ENCODE measurements at regions not wholly inside any gene's neighbourhood (a gene's known extent, or its start where the extent isn't known, plus 50 kb on each side); places are given as distances from the start of the nearest gene placed in this dataset.

- no peaks in the 10 kb centered on the region for H3K27me3 ChIP-seq (ENCODE audit: control insufficient read depth, insufficient read depth, low read length)
- no peak overlapping the region for H3K4me3 Mint-ChIP-seq
- no peaks in the 10 kb centered on the region for H3K4me1 Mint-ChIP-seq
- no peak overlapping the region for H3K4me3 ChIP-seq (ENCODE audit: low read depth, low read length)
- H3K27me3 Mint-ChIP-seq: no peaks in the 10 kb centered on the region
- no peak overlapping the region for H3K27ac ChIP-seq (ENCODE audit: insufficient read depth, low read length, poor library complexity, severe bottlenecking)
- ATAC-seq (ENCODE audit: low read depth in 2 of 2) (no peak), DNase-seq (no peak)
- H3K27ac Mint-ChIP-seq: no peak overlapping the region
- H3K4me1 ChIP-seq (ENCODE audit: control insufficient read depth, insufficient read depth, low read length, poor library complexity, severe bottlenecking): no peaks in the 10 kb centered on the region
- H3K9me3 Mint-ChIP-seq: peaks cover 4 to 22% (median 10%) of the 10 kb centered on the region in 7 donors
- H3K36me3 Mint-ChIP-seq: no peaks in the 10 kb centered on the region
- H3K36me3 ChIP-seq (ENCODE audit: control insufficient read depth, insufficient read depth, low read length): no peaks in the 10 kb centered on the region
- peaks cover 4 to 19% of the 10 kb centered on the region in 2 experiments for H3K9me3 ChIP-seq (ENCODE audit: control insufficient read depth in 2 of 2, low read length in 2 of 2)
Measured at GRCh38 chr18:78125206-78125896, 854.3 kb upstream of the SALL3 start.

- ATAC-seq (ENCODE audit: low read depth in 2 of 2) (no peak), DNase-seq (no peak)
- Histone ChIP-seq H3K36me3 (ENCODE audit: control insufficient read depth, insufficient read depth, low read length) (no peaks in the 10 kb centered on the region), H3K4me3 (ENCODE audit: low read depth, low read length) (no peak overlapping the region), H3K9me3 (ENCODE audit: control insufficient read depth in 2 of 2, low read length in 2 of 2) (peaks cover 4 to 19% of the 10 kb centered on the region in 2 experiments), H3K27me3 (ENCODE audit: control insufficient read depth, insufficient read depth, low read length) (no peaks in the 10 kb centered on the region), H3K4me1 (ENCODE audit: control insufficient read depth, insufficient read depth, low read length, poor library complexity, severe bottlenecking) (no peaks in the 10 kb centered on the region), H3K27ac (ENCODE audit: insufficient read depth, low read length, poor library complexity, severe bottlenecking) (no peak overlapping the region)
- Mint-ChIP-seq H3K36me3 (no peaks in the 10 kb centered on the region), H3K27ac (peak overlapping the region in 1 of 3 donors; percentile 29), H3K4me1 (no peaks in the 10 kb centered on the region), H3K27me3 (no peaks in the 10 kb centered on the region), H3K9me3 (peaks cover 4 to 20% (median 10%) of the 10 kb centered on the region in 7 donors), H3K4me3 (no peak overlapping the region)
Measured at GRCh38 chr18:78126106-78126505, 853.5 kb upstream of the SALL3 start.

- no peaks in the 10 kb centered on the region for H3K36me3 ChIP-seq (ENCODE audit: control insufficient read depth, insufficient read depth, low read length)
- H3K4me3 ChIP-seq (ENCODE audit: low read depth, low read length): no peak overlapping the region
- peaks cover 4 to 19% of the 10 kb centered on the region in 2 experiments for H3K9me3 ChIP-seq (ENCODE audit: control insufficient read depth in 2 of 2, low read length in 2 of 2)
- no peak overlapping the region for H3K4me3 Mint-ChIP-seq
- ATAC-seq (ENCODE audit: low read depth in 2 of 2): no peak
- no peaks in the 10 kb centered on the region for H3K4me1 ChIP-seq (ENCODE audit: control insufficient read depth, insufficient read depth, low read length, poor library complexity, severe bottlenecking)
- peaks cover 2 to 19% (median 10%) of the 10 kb centered on the region in 7 donors for H3K9me3 Mint-ChIP-seq
- H3K27me3 ChIP-seq (ENCODE audit: control insufficient read depth, insufficient read depth, low read length): no peaks in the 10 kb centered on the region
- DNase-seq: no peak
- H3K27me3 Mint-ChIP-seq: no peaks in the 10 kb centered on the region
- H3K4me1 Mint-ChIP-seq: no peaks in the 10 kb centered on the region
- no peaks in the 10 kb centered on the region for H3K36me3 Mint-ChIP-seq
- no peak overlapping the region for H3K27ac Mint-ChIP-seq
- no peak overlapping the region for H3K27ac ChIP-seq (ENCODE audit: insufficient read depth, low read length, poor library complexity, severe bottlenecking)
Measured at GRCh38 chr18:78126536-78126935, 853.1 kb upstream of the SALL3 start.

- no peaks in the 10 kb centered on the region for H3K36me3 Mint-ChIP-seq
- Histone ChIP-seq H3K36me3 (ENCODE audit: control insufficient read depth, insufficient read depth, low read length) (no peaks in the 10 kb centered on the region), H3K27me3 (ENCODE audit: control insufficient read depth, insufficient read depth, low read length) (no peaks in the 10 kb centered on the region), H3K9me3 (ENCODE audit: control insufficient read depth in 2 of 2, low read length in 2 of 2) (peaks cover 4 to 19% of the 10 kb centered on the region in 2 experiments), H3K4me1 (ENCODE audit: control insufficient read depth, insufficient read depth, low read length, poor library complexity, severe bottlenecking) (no peaks in the 10 kb centered on the region), H3K4me3 (ENCODE audit: low read depth, low read length) (no peak overlapping the region), H3K27ac (ENCODE audit: insufficient read depth, low read length, poor library complexity, severe bottlenecking) (no peak overlapping the region)
- DNase-seq: no peak
- no peaks in the 10 kb centered on the region for H3K27me3 Mint-ChIP-seq
- no peak overlapping the region for H3K4me3 Mint-ChIP-seq
- no peaks in the 10 kb centered on the region for H3K4me1 Mint-ChIP-seq
- ATAC-seq (ENCODE audit: low read depth in 2 of 2): no peak
- H3K9me3 Mint-ChIP-seq: peaks cover 0 to 17% (median 10%) of the 10 kb centered on the region in 7 donors
- no peak overlapping the region for H3K27ac Mint-ChIP-seq
Measured at GRCh38 chr18:78127041-78127440, 852.6 kb upstream of the SALL3 start.

GRCh38 chr18:78128004-78128403 lies 851.6 kb upstream of the SALL3 start:
- Histone ChIP-seq H3K36me3 (ENCODE audit: control insufficient read depth, insufficient read depth, low read length) (no peaks in the 10 kb centered on the region), H3K9me3 (ENCODE audit: control insufficient read depth in 2 of 2, low read length in 2 of 2) (peaks cover 4 to 19% of the 10 kb centered on the region in 2 experiments), H3K27ac (ENCODE audit: insufficient read depth, low read length, poor library complexity, severe bottlenecking) (no peak overlapping the region), H3K4me3 (ENCODE audit: low read depth, low read length) (no peak overlapping the region), H3K27me3 (ENCODE audit: control insufficient read depth, insufficient read depth, low read length) (no peaks in the 10 kb centered on the region), H3K4me1 (ENCODE audit: control insufficient read depth, insufficient read depth, low read length, poor library complexity, severe bottlenecking) (no peaks in the 10 kb centered on the region)
- H3K36me3 Mint-ChIP-seq: no peaks in the 10 kb centered on the region
- DNase-seq: no peak
- H3K9me3 Mint-ChIP-seq: peaks cover 0 to 17% (median 9%) of the 10 kb centered on the region in 7 donors
- H3K27ac Mint-ChIP-seq: no peak overlapping the region
- no peaks in the 10 kb centered on the region for H3K27me3 Mint-ChIP-seq
- ATAC-seq (ENCODE audit: low read depth in 2 of 2): no peak
- H3K4me1 Mint-ChIP-seq: no peaks in the 10 kb centered on the region
- no peak overlapping the region for H3K4me3 Mint-ChIP-seq

GRCh38 chr18:78129260-78129659 lies 850.4 kb upstream of the SALL3 start:
- Histone ChIP-seq H3K27ac (ENCODE audit: insufficient read depth, low read length, poor library complexity, severe bottlenecking) (no peak overlapping the region), H3K9me3 (ENCODE audit: control insufficient read depth in 2 of 2, low read length in 2 of 2) (peaks cover 4 to 17% of the 10 kb centered on the region in 2 experiments), H3K36me3 (ENCODE audit: control insufficient read depth, insufficient read depth, low read length) (no peaks in the 10 kb centered on the region), H3K27me3 (ENCODE audit: control insufficient read depth, insufficient read depth, low read length) (no peaks in the 10 kb centered on the region), H3K4me3 (ENCODE audit: low read depth, low read length) (no peak overlapping the region), H3K4me1 (ENCODE audit: control insufficient read depth, insufficient read depth, low read length, poor library complexity, severe bottlenecking) (no peaks in the 10 kb centered on the region)
- H3K4me3 Mint-ChIP-seq: no peak overlapping the region
- no peak overlapping the region for H3K27ac Mint-ChIP-seq
- no peaks in the 10 kb centered on the region for H3K36me3 Mint-ChIP-seq
- DNase-seq (no peak), ATAC-seq (ENCODE audit: low read depth in 2 of 2) (no peak)
- no peaks in the 10 kb centered on the region for H3K27me3 Mint-ChIP-seq
- H3K4me1 Mint-ChIP-seq: no peaks in the 10 kb centered on the region
- peaks cover 0 to 17% (median 9%) of the 10 kb centered on the region in 7 donors for H3K9me3 Mint-ChIP-seq

- Mint-ChIP-seq H3K9me3 (peaks cover 0 to 16% (median 9%) of the 10 kb centered on the region in 7 donors), H3K27me3 (no peaks in the 10 kb centered on the region), H3K4me3 (no peak overlapping the region), H3K36me3 (no peaks in the 10 kb centered on the region), H3K27ac (peak overlapping the region in 1 of 3 donors; percentile 78), H3K4me1 (no peaks in the 10 kb centered on the region)
- no peak overlapping the region for H3K4me3 ChIP-seq (ENCODE audit: low read depth, low read length)
- H3K36me3 ChIP-seq (ENCODE audit: control insufficient read depth, insufficient read depth, low read length): no peaks in the 10 kb centered on the region
- H3K27ac ChIP-seq (ENCODE audit: insufficient read depth, low read length, poor library complexity, severe bottlenecking): no peak overlapping the region
- ATAC-seq (ENCODE audit: low read depth in 2 of 2): no peak
- H3K4me1 ChIP-seq (ENCODE audit: control insufficient read depth, insufficient read depth, low read length, poor library complexity, severe bottlenecking): no peaks in the 10 kb centered on the region
- DNase-seq: no peak
- peaks cover 4 to 13% of the 10 kb centered on the region in 2 experiments for H3K9me3 ChIP-seq (ENCODE audit: control insufficient read depth in 2 of 2, low read length in 2 of 2)
- H3K27me3 ChIP-seq (ENCODE audit: control insufficient read depth, insufficient read depth, low read length): no peaks in the 10 kb centered on the region
Measured at GRCh38 chr18:78130232-78131195, 849.1 kb upstream of the SALL3 start.
